Neuronal stem cell (in vitro differentiated cells): ENCODE measurements at regions not wholly inside any gene's neighbourhood (a gene's known extent, or its start where the extent isn't known, plus 50 kb on each side); places are given as distances from the start of the nearest gene placed in this dataset.

Experiments
- DNase-seq: peaks from one replicate; pipeline ENCODE4 v3.0.0-alpha.2; 2013; ENCODE audit warnings: low spot score
- H2AFZ ChIP-seq: one replicate; pipeline ENCODE4 v1.6.1; 2013; ENCODE audit warnings: mild to moderate bottlenecking, low read length, inconsistent platforms
- H2AK5ac ChIP-seq: 2 replicates; pipeline ENCODE4 v1.6.1; 2013; ENCODE audit warnings: low read depth, mild to moderate bottlenecking, inconsistent platforms, low read length, moderate library complexity, mixed read lengths
- H2BK120ac ChIP-seq: 2 replicates; pipeline ENCODE4 v1.6.1; 2013; ENCODE audit warnings: low read depth, mild to moderate bottlenecking, inconsistent platforms, low read length, moderate library complexity, mixed read lengths
- H2BK12ac ChIP-seq: one replicate; pipeline ENCODE4 v1.6.1; 2013; ENCODE audit warnings: low read length, inconsistent platforms
- H2BK15ac ChIP-seq: 2 replicates; pipeline ENCODE4 v1.6.1; 2013; ENCODE audit warnings: mild to moderate bottlenecking, low read length, inconsistent platforms, mixed read lengths
- H2BK5ac ChIP-seq: one replicate; pipeline ENCODE4 v1.6.1; 2013; ENCODE audit warnings: inconsistent platforms, mild to moderate bottlenecking, low read length, moderate library complexity
- H3K14ac ChIP-seq: one replicate; pipeline ENCODE4 v1.6.1; 2013; ENCODE audit warnings: low read length, inconsistent platforms
- H3K18ac ChIP-seq: 2 replicates; pipeline ENCODE4 v1.6.1; 2013; ENCODE audit warnings: low read length, inconsistent platforms
- H3K23ac ChIP-seq: 2 replicates; pipeline ENCODE4 v1.6.1; 2013; ENCODE audit warnings: low read depth, mild to moderate bottlenecking, mixed read lengths, low read length, inconsistent platforms; ENCODE audit not compliant: poor library complexity
- H3K27ac ChIP-seq: replicated peaks from 3 replicates; pipeline ENCODE4 v1.5.1; 2013; ENCODE audit warnings: low read length, inconsistent platforms
- H3K27me3 ChIP-seq, 3 experiments: 2 replicates each; pipeline ENCODE4 v1.6.1; 2013; ENCODE audit warnings: low read length in 3 of 3, mild to moderate bottlenecking in 2 of 3, inconsistent platforms in 1 of 3, low read depth in 1 of 3, mixed read lengths in 1 of 3, moderate library complexity in 1 of 3; ENCODE audit not compliant: control insufficient read depth in 3 of 3, insufficient read depth in 3 of 3
- H3K36me3 ChIP-seq, 2 donors: replicated peaks in 1 of 2; 2 replicates each; pipeline ENCODE4 v1.6.1; 2013; ENCODE audit warnings: low read length in 2 of 2; ENCODE audit not compliant: control insufficient read depth in 2 of 2, insufficient read depth in 2 of 2
- H3K4ac ChIP-seq: 2 replicates; pipeline ENCODE4 v1.6.1; 2013; ENCODE audit warnings: inconsistent platforms, mild to moderate bottlenecking, low read length, moderate library complexity
- H3K4me1 ChIP-seq, 2 donors: 1 replicate in 1 of 2; 2 replicates in 1 of 2; pipeline ENCODE4 v1.6.1; 2013; ENCODE audit warnings: low read length in 2 of 2, low read depth in 1 of 2; ENCODE audit not compliant: control insufficient read depth in 2 of 2, insufficient read depth in 1 of 2
- H3K4me2 ChIP-seq: one replicate; pipeline ENCODE4 v1.6.1; 2013; ENCODE audit warnings: mild to moderate bottlenecking, low read length, inconsistent platforms; ENCODE audit not compliant: insufficient read depth, poor library complexity, severe bottlenecking
- H3K4me3 ChIP-seq, 2 donors: 2 replicates each; pipeline ENCODE4 v1.5.1; 2013; ENCODE audit warnings: low read length in 2 of 2, mild to moderate bottlenecking in 2 of 2, inconsistent platforms in 1 of 2, moderate library complexity in 1 of 2
- H3K79me1 ChIP-seq: one replicate; pipeline ENCODE4 v1.6.1; 2013; ENCODE audit warnings: low read depth, mild to moderate bottlenecking, inconsistent platforms, low read length, moderate library complexity
- H3K9ac ChIP-seq: one replicate; pipeline ENCODE4 v1.6.1; 2013; ENCODE audit warnings: mild to moderate bottlenecking, low read depth, low read length, inconsistent platforms; ENCODE audit not compliant: poor library complexity
- H3K9me3 ChIP-seq, 2 donors: replicated peaks in 1 of 2; 2 replicates each; pipeline versions ENCODE3 to v1.6.1; 2013; ENCODE audit warnings: low read length in 2 of 2, mild to moderate bottlenecking in 2 of 2, inconsistent platforms in 1 of 2, low read depth in 1 of 2, mixed read lengths in 1 of 2, moderate library complexity in 1 of 2; ENCODE audit not compliant: control insufficient read depth in 2 of 2, insufficient read depth in 1 of 2
- H4K8ac ChIP-seq: one replicate; pipeline ENCODE4 v1.6.1; 2013; ENCODE audit warnings: low read depth, mild to moderate bottlenecking, inconsistent platforms, low read length, moderate library complexity
- H4K91ac ChIP-seq: one replicate; pipeline ENCODE4 v1.6.1; 2013; ENCODE audit warnings: low read length, low read depth, mild to moderate bottlenecking, inconsistent platforms; ENCODE audit not compliant: poor library complexity
- WGBS, 2 donors: extraction: QIAGEN DNeasy Blood & Tissue Kit; methylation state at CpG; one replicate each; pipeline ENCODE4 v1.1.7; 2013; ENCODE audit warnings: missing lambda C conversion rate in 2 of 2, mixed read lengths in 1 of 2; ENCODE audit not compliant: insufficient read length in 2 of 2, insufficient replicate concordance in 1 of 2; ENCODE audit errors: extremely low coverage in 2 of 2; 5-methylcytosine and 5-hydroxymethylcytosine counted together

DNA sequence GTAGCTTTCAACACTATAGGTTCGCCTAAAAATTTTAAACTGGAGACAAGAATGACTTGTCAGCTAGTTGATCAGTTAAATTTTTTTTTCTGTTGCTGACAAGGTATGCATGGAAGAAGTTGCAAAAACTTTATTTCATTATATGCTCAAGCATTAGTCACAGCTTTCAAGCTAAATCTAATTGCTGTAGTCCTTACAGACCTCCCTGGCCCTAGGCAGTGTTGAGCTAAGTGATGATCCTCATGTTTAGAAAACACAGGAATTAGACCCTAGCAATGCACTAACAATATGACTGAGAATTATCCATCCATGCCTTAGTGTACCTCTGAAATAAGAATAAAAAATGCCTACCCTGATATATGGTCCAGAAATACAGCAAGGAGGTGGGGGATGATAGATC lies 253.4 kb downstream of the SP3 start:
- no peak for DNase-seq
- Histone ChIP-seq H3K4me2 (no peak overlapping the region), H3K27ac (no peak overlapping the region), H2AK5ac (no peak overlapping the region), H2BK5ac (no peak overlapping the region), H3K23ac (no peak overlapping the region), H3K9me3 (no peaks in the 10 kb centered on the region), H2AFZ (no peak overlapping the region), H3K4ac (no peak overlapping the region), H4K8ac (no peak overlapping the region), H3K79me1 (no peaks in the 10 kb centered on the region), H2BK15ac (no peak overlapping the region), H3K9ac (no peak overlapping the region), H3K27me3 (no peaks in the 10 kb centered on the region), H2BK12ac (no peak overlapping the region), H3K4me3 (no peak overlapping the region), H3K4me1 (peaks cover 0 to 10% of the 10 kb centered on the region in 2 donors), H3K18ac (no peak overlapping the region), H4K91ac (no peak overlapping the region), H3K36me3 (no peaks in the 10 kb centered on the region), H2BK120ac (no peak overlapping the region), H3K14ac (no peak overlapping the region)
- WGBS, 2 donors, result no CpG with 5 or more reads among the region's 1 CpG

DNA sequence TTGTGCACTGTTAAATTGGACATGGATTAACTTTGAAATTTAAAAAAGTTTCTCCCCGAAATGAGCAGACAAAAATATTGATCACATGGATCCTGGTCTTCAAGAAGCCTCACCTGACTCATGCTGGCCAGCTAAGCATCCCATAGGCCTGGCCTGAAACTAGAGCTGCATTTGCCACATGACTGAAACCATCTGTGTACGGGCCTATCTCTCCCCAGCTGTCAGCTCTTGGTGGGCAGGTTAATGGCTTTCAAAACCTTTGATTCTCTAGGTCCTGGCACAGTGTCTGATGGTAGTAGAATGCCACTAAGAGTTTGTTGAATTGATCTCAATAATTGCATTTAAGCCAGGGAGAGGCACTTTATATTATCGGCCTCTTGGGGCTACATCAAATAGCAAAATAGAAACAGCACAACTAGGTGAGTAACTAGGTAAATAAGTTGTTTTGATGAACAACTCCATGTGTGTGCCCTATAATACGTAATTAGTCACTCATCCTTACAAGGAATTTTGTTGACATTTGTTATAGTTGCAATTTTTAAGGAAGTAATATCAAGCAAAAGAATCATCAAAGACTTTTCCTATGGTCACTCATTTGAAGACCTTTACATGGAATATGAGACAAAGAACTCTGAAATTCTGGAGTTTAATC lies 251.1 kb downstream of the SP3 start:
- Histone ChIP-seq H3K27ac (no peak overlapping the region), H3K36me3 (no peaks in the 10 kb centered on the region), H2BK12ac (no peak overlapping the region), H4K91ac (no peak overlapping the region), H3K18ac (no peak overlapping the region), H3K23ac (no peak overlapping the region), H4K8ac (no peak overlapping the region), H3K9ac (no peak overlapping the region), H2AK5ac (no peak overlapping the region), H2BK120ac (no peak overlapping the region), H3K4me1 (peaks cover 0 to 10% of the 10 kb centered on the region in 2 donors), H3K9me3 (no peaks in the 10 kb centered on the region), H3K4me2 (no peak overlapping the region), H3K4me3 (no peak overlapping the region), H3K79me1 (no peaks in the 10 kb centered on the region), H3K4ac (no peak overlapping the region), H2BK5ac (no peak overlapping the region), H3K14ac (no peak overlapping the region), H2BK15ac (no peak overlapping the region), H3K27me3 (no peaks in the 10 kb centered on the region), H2AFZ (no peak overlapping the region)
- DNase-seq, result no peak
- WGBS, 2 donors, result no CpG with 5 or more reads among the region's 4 CpGs

- Histone ChIP-seq H3K4ac (no peak overlapping the region), H3K4me3 (no peak overlapping the region), H3K9me3 (no peaks in the 10 kb centered on the region), H3K4me2 (no peak overlapping the region), H2AK5ac (no peak overlapping the region), H2BK5ac (no peak overlapping the region), H2BK12ac (no peak overlapping the region), H2BK120ac (no peak overlapping the region), H3K27ac (no peak overlapping the region), H2BK15ac (no peak overlapping the region), H3K4me1 (peaks cover 4 to 10% of the 10 kb centered on the region in 2 donors), H4K8ac (no peak overlapping the region), H4K91ac (no peak overlapping the region), H3K23ac (no peak overlapping the region), H3K36me3 (no peaks in the 10 kb centered on the region), H3K14ac (no peak overlapping the region), H2AFZ (peak overlapping the region; percentile 34), H3K79me1 (no peaks in the 10 kb centered on the region), H3K9ac (no peak overlapping the region), H3K18ac (no peak overlapping the region), H3K27me3 (no peaks in the 10 kb centered on the region)
- WGBS, 2 donors, result no CpG with 5 or more reads among the region's 5 CpGs
- DNase-seq, result no peak
Observed at GRCh38 chr2:173715441-173715840, 249.7 kb downstream of the SP3 start.

DNA sequence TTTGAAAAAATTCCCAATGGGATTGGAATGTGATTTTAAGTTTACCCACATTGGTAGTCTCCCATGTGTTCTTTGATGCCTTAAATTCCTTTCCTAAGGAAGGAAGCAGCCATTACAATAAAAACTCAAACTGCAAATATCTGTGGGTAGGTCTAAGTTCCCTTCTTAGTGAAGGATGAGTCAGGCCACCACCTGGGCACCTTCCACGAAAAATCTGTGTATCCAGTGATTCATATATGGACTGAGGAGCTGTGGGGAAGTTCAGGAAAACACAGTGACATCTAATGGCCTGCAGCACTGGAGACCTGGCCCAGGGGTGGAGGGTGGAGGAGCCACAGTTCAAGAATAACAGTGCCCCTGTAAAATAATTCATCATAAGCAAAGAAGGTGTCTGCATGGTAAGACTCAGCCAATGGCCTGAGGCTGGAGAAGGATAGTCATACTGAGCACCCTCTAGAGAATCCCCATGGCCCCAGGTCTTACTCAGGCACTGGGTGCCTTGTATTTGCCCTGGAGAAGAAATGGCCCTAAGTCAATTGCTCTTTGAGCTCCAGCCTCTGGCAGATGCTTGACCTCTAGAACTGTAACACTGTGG lies 248.6 kb downstream of the SP3 start:
- H3K4me2 ChIP-seq, result no peak overlapping the region
- no peak overlapping the region for H3K27ac ChIP-seq

More for the DNA sequence above, 248.6 kb downstream of the SP3 start:
- Histone ChIP-seq H2AFZ (no peak overlapping the region), H2AK5ac (no peak overlapping the region), H3K4me3 (no peak overlapping the region), H2BK5ac (no peak overlapping the region), H3K27me3 (no peaks in the 10 kb centered on the region), H2BK15ac (no peak overlapping the region), H3K36me3 (no peaks in the 10 kb centered on the region), H3K23ac (no peak overlapping the region), H3K9ac (no peak overlapping the region), H2BK12ac (no peak overlapping the region), H3K4me1 (peaks cover 4 to 10% of the 10 kb centered on the region in 2 donors), H2BK120ac (no peak overlapping the region), H3K14ac (no peak overlapping the region), H3K9me3 (no peaks in the 10 kb centered on the region), H3K79me1 (no peaks in the 10 kb centered on the region), H4K91ac (no peak overlapping the region), H3K4ac (no peak overlapping the region), H4K8ac (no peak overlapping the region), H3K18ac (no peak overlapping the region)
- no CpG with 5 or more reads among the region's 1 CpG for WGBS, 2 donors
- DNase-seq, result no peak
